Lower leg skin (tissue), 3 donors: ENCODE measurements at regions not wholly inside any gene's neighbourhood (a gene's known extent, or its start where the extent isn't known, plus 50 kb on each side); places are given as distances from the start of the nearest gene placed in this dataset.

ENCODE experiments used
- POLR2A ChIP-seq, 2 donors: fragments of 450-650 bp; IDR thresholded peaks; one replicate each; pipeline ENCODE4 v1.6.1; 2016 to 2017; ENCODE audit warnings: antibody characterized with exemption in 2 of 2, mild to moderate bottlenecking in 1 of 2, moderate library complexity in 1 of 2
- TF ChIP-seq, protein P1 (sequence below), 3 donors: fragments of 450-650 bp; IDR thresholded peaks; one replicate each; pipeline ENCODE4 v1.5.1; 2016; ENCODE audit warnings: antibody characterized with exemption in 3 of 3, mild to moderate bottlenecking in 3 of 3, moderate library complexity in 2 of 3

DNA sequence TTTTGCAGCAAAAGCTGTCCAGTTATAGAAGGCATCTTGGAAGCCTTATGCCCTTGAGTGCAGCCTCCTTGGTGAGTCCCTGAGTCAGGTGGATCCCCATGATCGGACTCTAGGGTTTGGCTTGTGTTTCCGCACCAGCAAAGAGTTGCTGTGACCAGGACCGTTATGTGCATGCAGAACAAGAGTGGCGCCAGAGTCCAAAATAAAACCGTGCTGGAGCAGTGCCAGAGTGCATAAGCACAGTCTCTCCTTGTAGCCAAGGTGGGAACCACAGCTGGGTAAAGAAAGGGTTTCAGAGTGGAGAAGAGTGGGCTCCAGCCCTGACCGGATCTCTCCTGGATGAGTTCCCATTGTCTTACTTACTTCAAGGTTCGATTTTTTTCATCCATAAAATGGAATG is 58.6 kb downstream of the FOXA2 start:
- TF ChIP-seq, protein P1, sequence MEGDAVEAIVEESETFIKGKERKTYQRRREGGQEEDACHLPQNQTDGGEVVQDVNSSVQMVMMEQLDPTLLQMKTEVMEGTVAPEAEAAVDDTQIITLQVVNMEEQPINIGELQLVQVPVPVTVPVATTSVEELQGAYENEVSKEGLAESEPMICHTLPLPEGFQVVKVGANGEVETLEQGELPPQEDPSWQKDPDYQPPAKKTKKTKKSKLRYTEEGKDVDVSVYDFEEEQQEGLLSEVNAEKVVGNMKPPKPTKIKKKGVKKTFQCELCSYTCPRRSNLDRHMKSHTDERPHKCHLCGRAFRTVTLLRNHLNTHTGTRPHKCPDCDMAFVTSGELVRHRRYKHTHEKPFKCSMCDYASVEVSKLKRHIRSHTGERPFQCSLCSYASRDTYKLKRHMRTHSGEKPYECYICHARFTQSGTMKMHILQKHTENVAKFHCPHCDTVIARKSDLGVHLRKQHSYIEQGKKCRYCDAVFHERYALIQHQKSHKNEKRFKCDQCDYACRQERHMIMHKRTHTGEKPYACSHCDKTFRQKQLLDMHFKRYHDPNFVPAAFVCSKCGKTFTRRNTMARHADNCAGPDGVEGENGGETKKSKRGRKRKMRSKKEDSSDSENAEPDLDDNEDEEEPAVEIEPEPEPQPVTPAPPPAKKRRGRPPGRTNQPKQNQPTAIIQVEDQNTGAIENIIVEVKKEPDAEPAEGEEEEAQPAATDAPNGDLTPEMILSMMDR (IDR thresholded peaks at IDR 0.05) = no peak
- no peak for TF ChIP-seq POLR2A (IDR thresholded peaks at IDR 0.05)
